GM21515 (cell line): ENCODE measurements at regions not wholly inside any gene's neighbourhood (a gene's known extent, or its start where the extent isn't known, plus 50 kb on each side); places are given as distances from the start of the nearest gene placed in this dataset.
A peak's percentile ranks its signal among the peaks of the same experiment; 100 is the strongest.

Source experiments
- ATAC-seq: cut with Tn5 transposase; IDR thresholded peaks from one replicate; pipeline ENCODE4 v1.9.1; 2021; ENCODE audit not compliant: unreplicated experiment

GRCh38 chr10:30793093-30793492, 163.5 kb upstream of the LYZL2 start:
- no peak for ATAC-seq

GRCh38 chr10:30792025-30792424, 162.5 kb upstream of the LYZL2 start:
- no peak for ATAC-seq

- no peak for ATAC-seq
Measured at GRCh38 chr10:30791197-30791611, 161.7 kb upstream of the LYZL2 start.

- ATAC-seq, result no peak
Measured at GRCh38 chr10:30789806-30790205, 160.3 kb upstream of the LYZL2 start.

- ATAC-seq, result no peak
Measured at GRCh38 chr10:30788307-30788706, 158.8 kb upstream of the LYZL2 start.

GRCh38 chr10:30786906-30787305, 157.4 kb upstream of the LYZL2 start:
- ATAC-seq, result no peak

GRCh38 chr10:30786131-30786530, 156.6 kb upstream of the LYZL2 start:
- no peak for ATAC-seq

GRCh38 chr10:30784897-30785605, 155.5 kb upstream of the LYZL2 start:
- peak; percentile 38 for ATAC-seq

GRCh38 chr10:30784524-30784896, 155.0 kb upstream of the LYZL2 start:
- ATAC-seq, result no peak

- peak; percentile 39 for ATAC-seq
Measured at GRCh38 chr10:30783939-30784501, 154.5 kb upstream of the LYZL2 start.

GRCh38 chr10:30782537-30783461, 153.2 kb upstream of the LYZL2 start:
- ATAC-seq, result peak; percentile 60

- ATAC-seq, result no peak
Measured at GRCh38 chr10:30782157-30782536, 152.6 kb upstream of the LYZL2 start.

GRCh38 chr10:30781670-30782121, 152.1 kb upstream of the LYZL2 start:
- ATAC-seq, result no peak

- no peak for ATAC-seq
Measured at GRCh38 chr10:30778769-30779168, 149.2 kb upstream of the LYZL2 start.

- no peak for ATAC-seq
Measured at GRCh38 chr10:30775779-30776591, 146.4 kb upstream of the LYZL2 start.

- ATAC-seq, result no peak
Measured at GRCh38 chr10:30774261-30774660, 144.7 kb upstream of the LYZL2 start.

GRCh38 chr10:30773501-30773900, 143.9 kb upstream of the LYZL2 start:
- no peak for ATAC-seq

GRCh38 chr10:30770816-30771215, 141.3 kb upstream of the LYZL2 start:
- no peak for ATAC-seq

GRCh38 chr10:30770229-30770628, 140.7 kb upstream of the LYZL2 start:
- ATAC-seq, result no peak

- ATAC-seq, result no peak
Measured at GRCh38 chr10:30769361-30769760, 139.8 kb upstream of the LYZL2 start.

GRCh38 chr10:30765616-30766015, 136.1 kb upstream of the LYZL2 start:
- ATAC-seq, result no peak
